Nephron progenitor cell (in vitro differentiated cells): ENCODE measurements at regions not wholly inside any gene's neighbourhood (a gene's known extent, or its start where the extent isn't known, plus 50 kb on each side); places are given as distances from the start of the nearest gene placed in this dataset.

Experiments used
- DNase-seq: peaks from one replicate; pipeline ENCODE4 v3.0.0; 2021
- H3K27ac Mint-ChIP-seq: 2 replicates; pipeline ENCODE4 v1.8.0; 2021; ENCODE audit warnings: mild to moderate bottlenecking, moderate library complexity, mixed read lengths
- H3K27me3 Mint-ChIP-seq: 2 replicates; pipeline ENCODE4 v1.8.0; 2021; ENCODE audit warnings: mild to moderate bottlenecking, low read depth, mixed read lengths; ENCODE audit not compliant: poor library complexity
- H3K36me3 Mint-ChIP-seq: 2 replicates; pipeline ENCODE4 v1.8.0; 2021; ENCODE audit warnings: low read depth, mixed read lengths
- H3K4me1 Mint-ChIP-seq: 2 replicates; pipeline ENCODE4 v1.8.0; 2021; ENCODE audit warnings: mixed read lengths
- H3K4me3 Mint-ChIP-seq: 2 replicates; pipeline ENCODE4 v1.8.0; 2021; ENCODE audit warnings: mild to moderate bottlenecking, moderate library complexity, mixed read lengths
- H3K9me3 Mint-ChIP-seq: 2 replicates; pipeline ENCODE4 v1.8.0; 2021; ENCODE audit warnings: mild to moderate bottlenecking, moderate library complexity, mixed read lengths
- TF ChIP-seq, protein P1 (sequence below): fragments of 200-600 bp; sonication (generic); IDR thresholded peaks from 2 replicates; pipeline ENCODE4 v1.5.0; 2021; ENCODE audit warnings: antibody characterized with exemption

DNA sequence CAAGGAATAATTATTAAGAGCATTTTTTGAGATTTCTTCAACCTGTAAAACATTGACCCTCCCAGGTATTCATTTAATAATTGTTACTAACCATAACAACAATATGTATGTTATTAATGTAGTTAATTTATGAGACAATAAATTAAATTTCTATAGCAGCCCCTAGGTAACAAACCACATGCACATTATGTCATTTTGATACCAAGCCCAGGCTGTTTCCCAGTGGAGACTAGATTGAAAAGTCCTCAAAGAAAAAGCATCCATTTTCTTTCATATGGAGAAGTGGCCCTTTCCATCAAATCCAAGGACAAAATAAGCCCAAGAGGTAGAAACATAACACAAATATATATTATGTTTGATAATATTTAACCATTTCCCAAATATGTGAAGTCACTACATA is 104.3 kb upstream of the GK2 start:
- no peak overlapping the region for H3K4me3 Mint-ChIP-seq
- H3K27me3 Mint-ChIP-seq, result no peaks in the 10 kb centered on the region
- H3K4me1 Mint-ChIP-seq, result no peaks in the 10 kb centered on the region
- no peak for DNase-seq
- H3K27ac Mint-ChIP-seq, result no peak overlapping the region
- TF ChIP-seq, protein P1, sequence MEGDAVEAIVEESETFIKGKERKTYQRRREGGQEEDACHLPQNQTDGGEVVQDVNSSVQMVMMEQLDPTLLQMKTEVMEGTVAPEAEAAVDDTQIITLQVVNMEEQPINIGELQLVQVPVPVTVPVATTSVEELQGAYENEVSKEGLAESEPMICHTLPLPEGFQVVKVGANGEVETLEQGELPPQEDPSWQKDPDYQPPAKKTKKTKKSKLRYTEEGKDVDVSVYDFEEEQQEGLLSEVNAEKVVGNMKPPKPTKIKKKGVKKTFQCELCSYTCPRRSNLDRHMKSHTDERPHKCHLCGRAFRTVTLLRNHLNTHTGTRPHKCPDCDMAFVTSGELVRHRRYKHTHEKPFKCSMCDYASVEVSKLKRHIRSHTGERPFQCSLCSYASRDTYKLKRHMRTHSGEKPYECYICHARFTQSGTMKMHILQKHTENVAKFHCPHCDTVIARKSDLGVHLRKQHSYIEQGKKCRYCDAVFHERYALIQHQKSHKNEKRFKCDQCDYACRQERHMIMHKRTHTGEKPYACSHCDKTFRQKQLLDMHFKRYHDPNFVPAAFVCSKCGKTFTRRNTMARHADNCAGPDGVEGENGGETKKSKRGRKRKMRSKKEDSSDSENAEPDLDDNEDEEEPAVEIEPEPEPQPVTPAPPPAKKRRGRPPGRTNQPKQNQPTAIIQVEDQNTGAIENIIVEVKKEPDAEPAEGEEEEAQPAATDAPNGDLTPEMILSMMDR, result no peak
- no peaks in the 10 kb centered on the region for H3K9me3 Mint-ChIP-seq
- no peaks in the 10 kb centered on the region for H3K36me3 Mint-ChIP-seq

- no peak overlapping the region for H3K27ac Mint-ChIP-seq
- no peaks in the 10 kb centered on the region for H3K9me3 Mint-ChIP-seq
- TF ChIP-seq, protein P1, result no peak
- H3K4me1 Mint-ChIP-seq, result no peaks in the 10 kb centered on the region
- peaks cover 6% of the 10 kb centered on the region for H3K27me3 Mint-ChIP-seq
- DNase-seq, result no peak
- H3K4me3 Mint-ChIP-seq, result no peak overlapping the region
- H3K36me3 Mint-ChIP-seq, result no peaks in the 10 kb centered on the region
These were observed 94.1 kb upstream of the GK2 start for GRCh38 chr4:79502081-79502480.

DNA sequence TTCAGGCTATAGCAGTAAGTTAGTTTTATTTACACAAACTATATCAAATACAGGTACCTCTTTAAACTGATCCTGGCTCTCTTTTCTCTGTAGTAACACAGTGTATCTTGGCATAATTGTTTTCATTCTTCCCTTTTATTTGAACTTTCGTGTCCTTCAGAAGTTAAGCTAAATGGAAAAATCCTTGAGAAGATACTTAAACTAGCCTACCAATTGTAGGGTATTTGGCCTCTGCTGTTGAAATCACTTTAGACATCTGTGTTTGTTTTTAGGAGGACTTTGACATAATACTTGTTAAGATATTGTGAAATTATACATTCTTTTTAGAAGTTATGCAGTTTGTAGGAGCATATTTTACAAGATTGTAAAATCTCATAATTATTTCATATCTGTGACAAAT is 90.3 kb upstream of the GK2 start:
- peaks cover 6% of the 10 kb centered on the region for H3K27me3 Mint-ChIP-seq
- no peak overlapping the region for H3K4me3 Mint-ChIP-seq
- no peaks in the 10 kb centered on the region for H3K36me3 Mint-ChIP-seq
- H3K27ac Mint-ChIP-seq, result no peak overlapping the region
- H3K9me3 Mint-ChIP-seq, result no peaks in the 10 kb centered on the region
- no peak for DNase-seq
- no peaks in the 10 kb centered on the region for H3K4me1 Mint-ChIP-seq
- TF ChIP-seq, protein P1, result no peak

GRCh38 chr4:79497001-79497400 is 89.0 kb upstream of the GK2 start:
- TF ChIP-seq, protein P1, result no peak
- Mint-ChIP-seq H3K4me1 (no peaks in the 10 kb centered on the region), H3K27me3 (peaks cover 9% of the 10 kb centered on the region), H3K27ac (no peak overlapping the region), H3K9me3 (no peaks in the 10 kb centered on the region), H3K36me3 (no peaks in the 10 kb centered on the region), H3K4me3 (no peak overlapping the region)
- DNase-seq, result no peak

DNA sequence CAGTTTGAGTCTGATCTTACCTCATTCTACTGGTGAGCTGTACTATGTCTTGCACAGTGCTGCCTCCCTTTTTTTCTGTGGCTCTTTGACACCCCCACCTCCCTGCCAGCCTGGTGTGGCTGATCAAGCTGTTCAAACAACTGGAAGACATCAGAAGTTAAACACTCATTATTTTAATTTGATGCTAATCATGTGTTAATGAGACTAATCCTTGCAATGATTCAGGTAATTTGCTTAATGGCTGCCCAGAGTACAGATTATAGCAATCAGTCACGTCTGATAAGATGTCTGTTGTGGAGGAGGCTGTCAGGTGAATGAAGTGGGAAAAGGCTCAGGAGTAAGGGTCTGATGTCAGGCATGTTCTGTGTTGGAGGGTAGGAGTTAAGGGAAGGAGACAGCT is 87.4 kb upstream of the GK2 start:
- H3K9me3 Mint-ChIP-seq, result no peaks in the 10 kb centered on the region
- H3K4me1 Mint-ChIP-seq, result no peaks in the 10 kb centered on the region
- DNase-seq, result no peak
- no peak overlapping the region for H3K4me3 Mint-ChIP-seq
- TF ChIP-seq, protein P1, result no peak
- H3K27ac Mint-ChIP-seq, result peak overlapping the region; percentile 3
- H3K36me3 Mint-ChIP-seq, result no peaks in the 10 kb centered on the region
- H3K27me3 Mint-ChIP-seq, result peaks cover 7% of the 10 kb centered on the region

DNA sequence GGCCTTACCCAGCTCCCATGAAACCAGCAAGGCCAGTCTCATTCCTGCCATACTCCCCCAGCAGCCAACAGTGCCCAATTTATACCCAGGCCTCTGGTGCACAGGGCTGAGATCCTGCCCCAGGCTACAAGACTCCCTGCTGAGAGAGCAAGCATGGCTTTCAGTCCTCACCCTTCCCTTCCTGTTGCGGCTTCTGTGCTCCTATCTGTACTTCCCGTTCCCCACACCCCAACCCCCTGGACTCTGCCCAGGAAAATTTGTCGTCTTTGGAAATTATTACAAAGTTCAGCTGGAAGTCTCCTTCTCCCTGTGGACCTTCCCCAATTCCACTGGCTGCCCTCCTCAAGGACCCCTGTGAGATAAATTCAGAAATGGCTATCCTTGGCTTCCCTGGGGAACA is 84.1 kb upstream of the GK2 start:
- H3K27ac Mint-ChIP-seq, result no peak overlapping the region
- DNase-seq, result no peak
- no peak overlapping the region for H3K4me3 Mint-ChIP-seq
- H3K4me1 Mint-ChIP-seq, result no peaks in the 10 kb centered on the region
- peaks cover 6% of the 10 kb centered on the region for H3K27me3 Mint-ChIP-seq
- H3K9me3 Mint-ChIP-seq, result no peaks in the 10 kb centered on the region
- TF ChIP-seq, protein P1, result no peak
- H3K36me3 Mint-ChIP-seq, result no peaks in the 10 kb centered on the region
